ENCODE measurements at regions not wholly inside any gene's neighbourhood (a gene's known extent, or its start where the extent isn't known, plus 50 kb on each side); places are given as distances from the start of the nearest gene placed in this dataset.
"Not testable (repeated sequence)": the region's sequence is repeated elsewhere in the genome, so short reads cannot be mapped to it uniquely, and the experiment has no call there.

- Histone ChIP-seq H2AFZ (ENCODE audit: low read length) (no peak overlapping the region), H3K27ac (ENCODE audit: low read depth, low read length, poor library complexity, severe bottlenecking) (no peak overlapping the region), H3K9me3 (ENCODE audit: low read length) (no peaks in the 10 kb centered on the region), H3K4me1 (ENCODE audit: insufficient read depth, low read length, poor library complexity, severe bottlenecking) (peaks cover 6% of the 10 kb centered on the region), H3K36me3 (ENCODE audit: insufficient read depth, low read length) (no peaks in the 10 kb centered on the region), H4K20me1 (ENCODE audit: insufficient read depth, low read length) (no peaks in the 10 kb centered on the region), H3K9me2 (ENCODE audit: insufficient read depth, low read length) (no peaks in the 10 kb centered on the region), H3K79me2 (ENCODE audit: insufficient read depth, low read depth, low read length) (no peaks in the 10 kb centered on the region), H3K4me2 (ENCODE audit: low read length) (no peak overlapping the region), H3K4me3 (ENCODE audit: low read depth, low read length, poor library complexity, severe bottlenecking) (no peak overlapping the region)
- TF ChIP-seq EZH2phosphoT487 (IDR thresholded peaks at IDR 0.05; ENCODE audit: borderline replicate concordance, low read depth, low read length): no peak
- TF ChIP-seq CTCF (conservative IDR thresholded peaks at IDR 0.05; ENCODE audit: low read length): no peak
- intact Hi-C loops (cut with micrococcal nuclease; ENCODE audit: unreplicated experiment): no loop called here
- ChIA-PET CTCF (ENCODE audit: unreplicated experiment) (no interaction called here), POLR2A (no interaction called here)
- no TSS peak for BruUV-seq (replicated peaks)
- no peak for DNase-seq (ENCODE audit: low spot score)
Measured at GRCh38 chr4:66946761-66947160, 598.5 kb downstream of the CENPC start.

GRCh38 chr4:66943112-66943511, 602.2 kb downstream of the CENPC start:
- no peaks in the 10 kb centered on the region for H3K9me2 ChIP-seq (ENCODE audit: insufficient read depth, low read length)
- H3K36me3 ChIP-seq (ENCODE audit: insufficient read depth, low read length): no peaks in the 10 kb centered on the region
- BruUV-seq (replicated peaks): no TSS peak
- no peak overlapping the region for H3K4me2 ChIP-seq (ENCODE audit: low read length)
- DNase-seq (ENCODE audit: low spot score): no peak
- H2AFZ ChIP-seq (ENCODE audit: low read length): no peak overlapping the region
- H3K79me2 ChIP-seq (ENCODE audit: insufficient read depth, low read depth, low read length): no peaks in the 10 kb centered on the region
- no peak for TF ChIP-seq CTCF (conservative IDR thresholded peaks at IDR 0.05; ENCODE audit: low read length)
- no peak for TF ChIP-seq EZH2phosphoT487 (IDR thresholded peaks at IDR 0.05; ENCODE audit: borderline replicate concordance, low read depth, low read length)
- no peaks in the 10 kb centered on the region for H3K9me3 ChIP-seq (ENCODE audit: low read length)
- intact Hi-C loops (cut with micrococcal nuclease; ENCODE audit: unreplicated experiment): no loop called here
- POLR2A ChIA-PET: no interaction called here
- no peaks in the 10 kb centered on the region for H4K20me1 ChIP-seq (ENCODE audit: insufficient read depth, low read length)
- no peak overlapping the region for H3K4me3 ChIP-seq (ENCODE audit: low read depth, low read length, poor library complexity, severe bottlenecking)
- H3K27ac ChIP-seq (ENCODE audit: low read depth, low read length, poor library complexity, severe bottlenecking): no peak overlapping the region
- H3K4me1 ChIP-seq (ENCODE audit: insufficient read depth, low read length, poor library complexity, severe bottlenecking): no peaks in the 10 kb centered on the region
- CTCF ChIA-PET (ENCODE audit: unreplicated experiment): no interaction called here

- CTCF ChIA-PET (ENCODE audit: unreplicated experiment); H3K4me2 ChIP-seq (ENCODE audit: low read length); intact Hi-C loops (cut with micrococcal nuclease; ENCODE audit: unreplicated experiment); H3K9me2 ChIP-seq (ENCODE audit: insufficient read depth, low read length); H3K9me3 ChIP-seq (ENCODE audit: low read length); H3K27ac ChIP-seq (ENCODE audit: low read depth, low read length, poor library complexity, severe bottlenecking); BruUV-seq (replicated peaks); H3K4me1 ChIP-seq (ENCODE audit: insufficient read depth, low read length, poor library complexity, severe bottlenecking); H3K4me3 ChIP-seq (ENCODE audit: low read depth, low read length, poor library complexity, severe bottlenecking); H2AFZ ChIP-seq (ENCODE audit: low read length); DNase-seq (ENCODE audit: low spot score); H4K20me1 ChIP-seq (ENCODE audit: insufficient read depth, low read length); H3K79me2 ChIP-seq (ENCODE audit: insufficient read depth, low read depth, low read length); H3K36me3 ChIP-seq (ENCODE audit: insufficient read depth, low read length): not testable (repeated sequence)
- POLR2A ChIA-PET: interaction anchor here (1.1 kb wide), 1 partner anchor 40 kb away, joined by 3 read pairs; no protein-coding TSS in a partner anchor
Measured at GRCh38 chr4:66931981-66932380, 613.3 kb downstream of the CENPC start.

Data from OCI-LY7 (cell line).